NB4 (cell line): ENCODE measurements at regions not wholly inside any gene's neighbourhood (a gene's known extent, or its start where the extent isn't known, plus 50 kb on each side); places are given as distances from the start of the nearest gene placed in this dataset.

Source experiments
- MYC ChIP-seq: IDR thresholded peaks from 2 replicates; pipeline ENCODE4 v1.6.1; 2011; ENCODE audit warnings: low read depth, low read length
- POLR2A ChIP-seq: IDR thresholded peaks from 2 replicates; pipeline ENCODE4 v1.6.1; 2011; ENCODE audit warnings: mild to moderate bottlenecking; ENCODE audit not compliant: insufficient read length; ENCODE audit errors: extremely low read depth
- TF ChIP-seq, protein P1 (sequence below): IDR thresholded peaks from one replicate; pipeline ENCODE4 v1.5.1; 2012; ENCODE audit warnings: low read depth, low read length

DNA sequence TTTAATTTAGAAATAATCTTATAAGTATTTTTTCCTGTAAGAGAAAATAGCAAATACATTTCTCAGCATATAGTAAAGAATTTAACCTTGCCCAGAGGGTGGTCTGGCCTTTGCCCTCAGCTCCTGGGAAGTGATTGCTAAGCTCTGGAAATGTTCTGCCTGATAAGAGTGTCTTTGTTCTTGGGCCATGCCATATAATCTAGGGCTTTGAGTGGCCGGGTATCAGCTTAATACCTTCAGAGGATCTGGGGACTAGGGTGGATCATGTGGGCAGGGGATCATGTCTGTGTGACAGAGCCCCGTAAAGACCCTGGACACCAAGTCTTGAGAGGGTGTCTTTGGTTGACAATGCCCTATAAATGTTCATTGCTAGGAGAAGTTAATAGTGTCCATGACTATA is 1032.4 kb upstream of the MIR17HG start:
- TF ChIP-seq, protein P1, sequence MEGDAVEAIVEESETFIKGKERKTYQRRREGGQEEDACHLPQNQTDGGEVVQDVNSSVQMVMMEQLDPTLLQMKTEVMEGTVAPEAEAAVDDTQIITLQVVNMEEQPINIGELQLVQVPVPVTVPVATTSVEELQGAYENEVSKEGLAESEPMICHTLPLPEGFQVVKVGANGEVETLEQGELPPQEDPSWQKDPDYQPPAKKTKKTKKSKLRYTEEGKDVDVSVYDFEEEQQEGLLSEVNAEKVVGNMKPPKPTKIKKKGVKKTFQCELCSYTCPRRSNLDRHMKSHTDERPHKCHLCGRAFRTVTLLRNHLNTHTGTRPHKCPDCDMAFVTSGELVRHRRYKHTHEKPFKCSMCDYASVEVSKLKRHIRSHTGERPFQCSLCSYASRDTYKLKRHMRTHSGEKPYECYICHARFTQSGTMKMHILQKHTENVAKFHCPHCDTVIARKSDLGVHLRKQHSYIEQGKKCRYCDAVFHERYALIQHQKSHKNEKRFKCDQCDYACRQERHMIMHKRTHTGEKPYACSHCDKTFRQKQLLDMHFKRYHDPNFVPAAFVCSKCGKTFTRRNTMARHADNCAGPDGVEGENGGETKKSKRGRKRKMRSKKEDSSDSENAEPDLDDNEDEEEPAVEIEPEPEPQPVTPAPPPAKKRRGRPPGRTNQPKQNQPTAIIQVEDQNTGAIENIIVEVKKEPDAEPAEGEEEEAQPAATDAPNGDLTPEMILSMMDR = no peak
- TF ChIP-seq POLR2A (no peak), MYC (no peak)
